ENCODE measurements at regions not wholly inside any gene's neighbourhood (a gene's known extent, or its start where the extent isn't known, plus 50 kb on each side); places are given as distances from the start of the nearest gene placed in this dataset.

DNA sequence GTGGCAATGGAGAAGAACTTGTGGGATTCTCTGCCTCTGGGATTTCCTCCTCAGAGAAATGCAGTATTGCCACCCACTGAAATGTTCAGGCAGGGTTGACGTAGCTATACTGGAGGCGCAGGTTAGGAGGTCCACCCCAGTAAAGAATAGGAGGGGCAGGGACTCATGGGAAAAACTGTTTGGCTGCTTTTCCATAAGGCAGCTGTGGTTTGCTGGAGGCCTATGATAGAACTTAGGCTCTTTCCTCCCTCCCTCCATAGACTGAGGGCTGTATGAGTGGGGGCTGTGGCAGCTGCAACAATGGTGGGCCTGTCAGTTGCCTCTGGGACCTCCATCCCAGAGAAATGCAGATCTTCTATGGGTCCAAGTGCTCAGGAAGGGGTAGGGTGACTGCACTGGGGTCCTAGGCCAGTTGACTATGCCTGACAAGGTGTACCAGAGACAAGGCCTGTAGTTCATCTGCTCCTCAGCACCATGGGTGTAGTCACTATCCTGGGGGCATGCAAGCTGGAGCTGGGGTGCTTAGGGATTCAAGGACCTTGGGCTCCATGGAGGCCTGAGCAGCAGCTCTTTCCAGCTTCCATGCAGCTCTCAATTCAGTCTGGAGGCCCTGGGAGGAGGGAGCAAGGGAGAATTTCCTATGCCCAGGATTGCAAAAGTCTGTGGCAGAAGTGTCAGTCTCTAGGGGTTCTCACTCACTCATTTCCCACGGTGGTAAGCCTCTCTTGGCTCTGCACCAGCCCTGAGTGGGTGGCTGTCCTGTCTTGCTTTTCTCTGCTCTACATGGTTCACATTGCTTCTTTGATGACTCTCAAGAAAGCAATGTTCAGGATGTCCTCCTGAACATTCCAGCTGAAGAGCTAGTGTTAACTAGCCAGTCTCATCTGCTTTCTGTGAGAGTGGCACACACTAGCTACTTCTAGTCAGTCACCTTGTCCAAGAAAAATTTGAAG, 353.0 kb downstream of the IDS start:
- no peak for DNase-seq

DNA sequence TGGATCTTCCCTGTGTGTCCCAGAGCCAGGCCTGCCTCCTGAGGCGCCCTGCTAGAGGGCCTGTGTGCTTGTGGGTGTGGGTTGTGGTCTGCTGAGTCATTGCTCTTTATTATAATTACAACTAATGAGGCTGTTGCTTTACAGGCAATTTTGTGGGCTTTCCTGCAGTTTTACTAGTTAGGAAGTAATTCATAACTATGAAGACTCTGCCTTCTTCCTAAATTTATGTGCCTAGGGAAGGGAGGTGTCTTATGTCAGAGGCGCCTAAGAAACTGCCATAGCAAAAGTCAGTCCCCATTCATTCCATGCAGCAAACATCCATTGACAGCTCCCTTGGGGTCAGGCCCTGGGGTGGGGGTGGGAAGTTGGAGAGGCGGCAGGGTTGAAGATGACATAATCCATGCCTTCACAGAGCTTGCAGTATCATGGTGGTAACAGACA, 359.2 kb downstream of the IDS start:
- DNase-seq: no peak

DNA sequence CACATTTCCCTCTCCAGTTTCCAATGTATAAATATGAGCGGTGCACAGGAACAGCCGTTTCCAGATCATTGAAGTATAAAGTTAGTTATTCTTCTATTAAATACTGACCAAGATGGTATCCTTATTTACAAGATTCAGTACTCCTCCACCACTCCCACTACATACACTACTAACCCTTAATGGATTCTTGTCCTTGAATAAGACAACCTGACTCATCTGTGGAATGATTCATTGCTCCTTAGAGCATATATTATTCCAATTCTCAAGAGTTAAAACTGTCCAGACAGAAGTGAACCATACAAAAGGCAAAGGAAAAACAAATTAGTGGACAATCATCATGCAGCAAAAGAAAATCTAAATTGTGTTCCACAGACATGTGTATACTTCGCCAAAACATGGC, 373.3 kb downstream of the IDS start:
- no peak for DNase-seq

DNA sequence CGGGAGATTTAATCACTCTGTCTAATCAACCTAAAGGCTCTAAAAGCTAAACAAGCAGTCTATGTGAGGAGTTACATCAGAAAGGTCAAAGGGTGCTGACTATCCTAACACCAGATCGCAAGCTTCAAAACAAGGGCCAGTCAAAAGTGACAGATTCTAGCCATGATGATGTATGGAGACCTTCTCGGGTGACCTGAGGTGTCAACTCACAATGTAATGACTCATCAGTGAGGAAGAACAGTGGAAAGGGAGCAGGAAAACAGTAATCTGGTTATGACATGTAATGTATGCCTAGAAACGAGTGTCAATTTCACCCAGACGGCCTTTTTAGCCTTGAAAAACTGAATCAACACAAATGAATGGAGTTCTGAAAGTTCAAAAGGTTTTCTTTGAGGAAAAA, 375.3 kb downstream of the IDS start:
- peak; percentile 2 for DNase-seq

DNA sequence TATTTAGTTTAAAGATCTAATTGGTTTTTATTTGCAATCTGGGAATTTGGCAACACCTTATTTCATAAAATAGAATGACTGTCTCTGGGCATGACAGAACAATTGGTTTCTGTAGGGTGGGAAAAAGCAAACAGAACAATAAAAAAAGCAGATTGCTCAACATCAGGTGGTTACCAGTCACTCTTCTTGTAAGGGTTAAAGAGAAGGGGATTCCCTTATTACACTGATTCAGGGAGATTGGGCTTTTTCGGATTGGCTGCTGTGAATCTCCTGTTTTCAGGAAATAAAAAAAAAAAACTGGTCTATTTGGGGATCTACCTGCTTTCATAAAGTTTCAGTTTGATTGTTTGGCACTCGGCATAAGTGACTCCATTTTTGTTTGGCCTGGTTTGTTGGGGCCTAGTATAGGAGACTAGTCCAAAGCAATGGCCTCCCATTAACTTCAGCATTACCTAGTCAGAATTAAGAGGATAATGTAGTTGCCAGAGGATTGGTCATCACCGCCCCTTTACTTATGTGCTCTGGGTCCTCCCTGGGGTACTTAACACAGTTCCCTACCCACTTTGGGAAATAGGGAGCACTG, 380.5 kb downstream of the IDS start:
- DNase-seq: no peak

DNA sequence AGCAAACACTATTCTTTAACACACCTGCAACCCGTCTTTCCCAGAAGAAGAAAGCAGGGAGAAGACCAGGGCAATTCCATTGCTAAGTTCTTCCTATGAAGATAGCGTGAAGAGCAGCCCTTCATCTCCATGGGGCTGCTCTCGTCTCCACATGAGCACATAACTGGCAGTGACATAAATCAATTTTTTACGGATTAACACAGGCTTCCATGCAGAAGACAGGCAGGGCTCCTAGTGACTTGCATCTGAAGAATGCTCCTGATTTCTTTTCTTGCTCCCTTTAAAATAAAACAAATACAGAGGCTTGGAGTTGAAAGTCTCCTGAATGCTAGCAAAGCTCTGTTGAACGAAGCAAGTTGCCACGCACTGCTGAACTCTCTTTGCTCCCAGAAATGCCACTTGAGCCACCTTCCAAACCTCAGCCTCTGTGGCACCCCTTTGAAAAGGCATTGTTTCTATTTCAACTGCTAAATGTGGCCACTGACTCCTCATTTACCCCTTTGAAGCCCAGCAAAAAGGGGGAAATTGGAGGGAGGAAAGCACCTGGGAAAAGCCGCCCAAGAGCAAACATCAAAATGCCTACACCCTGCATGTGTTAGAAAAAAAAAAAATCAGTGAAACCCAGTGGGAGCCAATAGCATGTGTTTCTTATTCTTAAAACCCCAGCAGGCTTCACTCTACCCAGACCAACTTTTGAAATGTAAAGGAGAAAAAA, 383.7 kb downstream of the IDS start:
- DNase-seq: peak; percentile 73

DNA sequence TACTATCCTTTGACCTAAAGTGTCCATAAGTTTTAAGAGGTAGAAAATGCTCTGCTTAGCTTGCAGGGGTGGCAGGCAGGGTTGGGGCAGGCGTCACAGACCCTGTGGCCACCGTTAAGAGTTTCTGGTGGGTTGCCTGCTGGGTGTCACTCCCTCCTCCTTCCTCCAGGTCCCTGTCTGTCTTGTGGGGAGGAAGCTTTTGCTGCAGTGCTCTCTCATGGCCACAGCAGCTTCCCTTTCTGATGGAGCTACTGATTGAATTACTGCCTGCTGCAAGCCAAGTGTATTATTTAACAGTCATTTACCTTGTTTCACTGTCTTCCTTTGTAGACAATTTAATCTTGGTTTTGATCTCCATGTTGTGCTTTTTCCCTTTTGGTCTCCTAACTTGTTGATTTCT, 384.6 kb downstream of the IDS start:
- DNase-seq: no peak

DNA sequence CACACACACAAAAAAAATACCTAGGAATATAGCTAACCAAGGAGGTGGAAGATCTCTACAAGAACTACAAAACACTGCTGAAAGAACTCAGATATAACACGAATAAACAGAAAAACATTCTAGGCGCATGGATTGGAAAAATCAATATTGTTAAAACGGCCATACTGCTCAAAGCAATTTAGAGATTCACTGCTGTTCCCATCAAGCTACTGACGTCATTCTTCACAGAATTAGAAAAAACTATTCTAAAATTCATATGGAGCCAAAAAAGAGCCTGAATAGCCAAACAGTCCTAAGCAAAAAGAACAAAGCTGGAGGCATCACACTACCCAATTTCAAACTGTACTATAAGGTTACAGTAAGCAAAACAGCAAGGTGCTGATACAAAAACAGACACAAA, 390.2 kb downstream of the IDS start:
- no peak for DNase-seq

DNA sequence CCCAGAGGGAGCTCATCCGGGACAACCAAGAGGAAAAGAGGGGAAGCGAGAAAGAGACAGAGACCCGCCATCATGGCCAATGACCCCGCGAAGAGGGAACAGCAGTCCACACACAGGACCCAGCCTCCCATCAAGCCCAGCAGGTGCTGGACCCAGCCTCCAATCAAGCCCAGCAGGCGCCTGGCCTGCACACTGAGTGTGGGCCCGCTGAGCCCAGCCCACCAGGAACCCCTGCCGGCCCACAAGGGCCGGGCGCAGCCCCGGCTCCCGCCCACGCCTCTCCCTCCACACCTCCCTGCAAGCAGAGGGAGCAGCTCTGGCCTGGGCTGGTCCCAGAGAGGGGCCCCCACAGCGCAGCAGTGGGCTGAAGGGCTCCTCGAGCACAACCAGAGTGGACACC, 391.1 kb downstream of the IDS start:
- no peak for DNase-seq

DNA sequence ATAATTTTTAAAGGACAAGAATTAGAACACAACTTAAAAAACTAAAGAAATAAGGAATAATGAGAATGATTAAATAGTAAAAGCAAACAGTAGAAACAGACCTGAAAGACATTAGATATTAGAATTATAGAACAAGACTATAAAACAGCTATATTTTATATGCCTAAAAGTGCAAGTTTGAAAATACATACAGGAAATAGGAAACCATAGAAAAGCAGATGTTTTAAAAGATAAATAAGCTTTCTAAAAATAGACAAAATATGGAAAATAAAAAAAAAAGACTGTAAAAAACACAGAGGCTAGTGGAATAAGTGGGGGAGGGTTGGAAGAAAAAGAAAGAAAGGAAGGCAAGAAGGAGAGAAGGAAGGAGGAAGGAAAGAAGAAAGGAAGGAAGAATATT, 407.3 kb downstream of the IDS start:
- no peak for DNase-seq

DNA sequence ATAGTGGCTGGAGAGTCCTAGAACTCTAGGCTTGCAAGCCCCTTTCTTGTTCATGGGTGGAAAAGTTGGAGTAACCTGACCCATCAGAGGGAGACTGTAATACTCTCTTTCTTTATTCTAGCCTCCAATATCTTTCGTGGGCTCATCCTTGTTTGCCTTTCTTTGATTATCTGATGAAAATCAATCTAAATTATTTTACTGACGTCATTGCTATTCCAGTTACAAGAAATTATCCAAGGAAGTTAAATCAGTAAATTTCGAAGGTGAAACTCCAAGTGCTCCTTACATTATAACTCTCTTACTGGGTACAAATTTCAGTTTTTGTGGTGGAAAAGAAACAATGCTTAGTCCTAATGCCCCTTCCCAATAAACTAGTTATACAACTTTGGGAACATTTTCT, 412.9 kb downstream of the IDS start:
- DNase-seq: no peak

DNA sequence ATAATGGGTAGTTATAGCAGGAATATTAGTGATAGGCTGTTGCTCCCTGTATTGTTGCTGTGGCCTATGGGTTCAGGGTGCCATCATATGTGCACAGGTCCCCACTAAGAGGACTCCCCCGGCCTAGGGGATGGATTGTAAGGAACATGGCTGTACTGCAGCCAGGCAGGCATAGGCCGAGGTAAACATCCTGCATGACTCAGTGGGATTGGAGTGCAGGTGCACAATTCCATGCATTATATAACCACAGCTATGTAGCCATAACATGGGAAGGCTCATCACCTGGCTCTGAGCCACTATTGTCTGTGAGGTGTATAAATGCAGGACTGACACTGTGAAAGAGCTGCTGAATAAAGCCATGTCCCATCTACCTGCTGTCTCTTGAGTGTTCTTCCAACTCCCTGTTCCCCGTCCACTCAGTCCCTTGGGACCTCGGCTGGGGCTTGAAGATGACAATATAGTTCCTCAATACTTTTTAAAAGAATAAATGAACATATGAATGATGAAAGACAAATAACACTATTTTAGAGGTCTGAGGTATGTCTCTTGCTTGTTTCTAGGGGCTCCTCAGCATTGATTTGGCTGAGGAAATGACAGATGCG, 425.2 kb downstream of the IDS start:
- no peak for DNase-seq

DNA sequence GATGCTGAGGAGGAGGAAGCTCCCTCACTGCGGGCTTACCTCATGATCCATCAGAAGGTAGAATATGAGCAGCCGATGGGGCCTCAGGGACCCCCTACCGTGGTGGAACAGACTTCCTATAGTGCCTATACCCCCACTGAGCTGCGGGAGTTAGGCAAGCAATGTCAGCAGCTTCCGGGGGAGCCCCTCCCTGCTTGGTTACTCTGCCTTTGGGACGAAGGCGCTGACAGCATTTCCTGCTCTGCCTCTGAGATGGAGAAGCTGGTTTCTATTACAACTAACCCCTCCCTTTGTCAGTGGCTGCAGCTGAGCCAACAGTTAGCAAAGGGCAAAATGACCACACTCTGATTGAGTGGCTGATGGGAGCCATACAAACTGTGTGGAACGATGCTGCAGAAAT, 430.7 kb downstream of the IDS start:
- DNase-seq: peak; percentile 7

DNA sequence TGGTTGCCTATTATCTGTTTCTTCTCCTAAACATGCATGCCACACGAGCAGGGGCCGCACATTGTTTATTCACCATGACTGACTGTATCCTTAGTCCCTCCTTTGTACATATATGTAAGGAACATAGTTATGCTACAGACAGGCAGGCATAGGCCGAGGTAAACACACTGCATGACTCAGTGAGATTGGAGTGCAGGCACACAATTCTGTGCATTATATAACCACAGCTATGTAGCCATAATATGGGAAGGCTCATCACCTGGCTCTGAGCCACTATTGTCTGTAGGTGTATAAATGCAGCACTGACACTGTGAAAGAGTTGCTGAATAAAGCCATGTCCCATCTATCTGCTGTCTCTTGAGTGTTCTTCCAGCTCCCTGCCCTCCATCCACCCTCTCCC, 431.6 kb downstream of the IDS start:
- DNase-seq: no peak

DNA sequence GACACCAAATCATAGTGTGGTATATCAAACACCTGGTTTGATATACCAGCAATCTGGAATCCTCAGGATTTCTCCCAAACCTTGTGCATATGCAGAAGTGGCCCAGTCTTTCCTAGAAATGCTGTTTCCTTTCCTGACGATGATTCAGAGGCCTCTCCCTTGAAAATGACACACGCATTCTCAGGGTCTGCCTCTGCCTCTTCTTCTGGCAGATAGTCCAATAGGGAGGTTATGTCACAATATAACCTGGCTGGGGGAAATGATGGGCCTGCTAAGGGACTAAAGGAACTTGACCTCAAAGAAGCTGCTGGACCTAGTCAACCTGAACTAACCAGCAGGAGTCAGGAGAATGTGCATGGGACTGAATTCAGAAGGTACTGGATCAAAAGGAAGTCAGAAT, 435.2 kb downstream of the IDS start:
- DNase-seq: no peak

DNA sequence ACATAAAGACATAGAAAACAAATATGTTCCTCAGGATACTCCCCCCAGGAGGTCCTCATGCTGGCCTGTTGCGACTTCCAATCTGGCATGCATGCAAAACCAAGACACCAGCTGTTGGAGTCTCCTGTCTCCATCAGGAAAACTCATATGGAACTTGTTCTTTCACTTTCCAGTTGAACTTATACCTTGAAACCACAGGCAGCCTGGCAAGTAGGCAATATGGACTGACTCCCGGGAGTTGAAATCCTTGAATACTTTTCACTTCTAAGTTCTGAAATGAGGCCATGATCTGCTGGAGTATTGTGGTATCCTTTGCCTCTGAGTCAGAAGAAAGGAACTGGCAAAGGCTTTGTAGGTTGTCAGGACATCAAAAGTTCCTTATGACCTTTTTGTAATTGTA, 444.2 kb downstream of the IDS start:
- no peak for DNase-seq

All from eye (tissue), 1 donor.